Activated gamma-delta T cell (primary cell): ENCODE measurements at regions not wholly inside any gene's neighbourhood (a gene's known extent, or its start where the extent isn't known, plus 50 kb on each side); places are given as distances from the start of the nearest gene placed in this dataset.
"Not testable (repeated sequence)": the region's sequence is repeated elsewhere in the genome, so short reads cannot be mapped to it uniquely, and the experiment has no call there.

Source experiments
- DNase-seq: peaks from one replicate; lab custom pipeline; 2025; lab: John Stamatoyannopoulos, UW

GRCh38 chr5:86546044-86546443, 71.7 kb upstream of the COX7C start:
- no peak for DNase-seq

- no peak for DNase-seq
Measured at GRCh38 chr5:86546582-86546981, 71.2 kb upstream of the COX7C start.

- no peak for DNase-seq
Measured at GRCh38 chr5:86554638-86555037, 63.1 kb upstream of the COX7C start.

- no peak for DNase-seq
Measured at GRCh38 chr5:86557920-86558319, 59.8 kb upstream of the COX7C start.

GRCh38 chr5:86565197-86565789, 52.4 kb upstream of the COX7C start:
- DNase-seq = no peak

- not testable (repeated sequence) for DNase-seq
Measured at GRCh38 chr5:86566030-86566429, 51.7 kb upstream of the COX7C start.
